BLaER1 treated with 17β-estradiol and CSF1 and Interleukin-3, amounts not matched to agents 10 nM and 100 nM (cell line): ENCODE measurements at regions not wholly inside any gene's neighbourhood (a gene's known extent, or its start where the extent isn't known, plus 50 kb on each side); places are given as distances from the start of the nearest gene placed in this dataset.

Source experiments
- H3K27ac ChIP-seq, 11 experiments: shearing (Covaris generic); formaldehyde crosslinking; 2 replicates each; pipeline ENCODE4 v1.8.1; 2022
- H3K27me3 ChIP-seq, 11 experiments: shearing (Covaris generic); formaldehyde crosslinking; 2 replicates each; pipeline ENCODE4 v1.8.1; 2022
- H3K36me3 ChIP-seq, 11 experiments: shearing (Covaris generic); formaldehyde crosslinking; 2 replicates each; pipeline ENCODE4 v1.8.1; 2022
- H3K4me1 ChIP-seq, 10 experiments: shearing (Covaris generic); formaldehyde crosslinking; 2 replicates each; pipeline ENCODE4 v1.8.1; 2022
- H3K4me2 ChIP-seq, 11 experiments: shearing (Covaris generic); formaldehyde crosslinking; 2 replicates each; pipeline ENCODE4 v1.8.1; 2022
- H3K4me3 ChIP-seq, 10 experiments: shearing (Covaris generic); formaldehyde crosslinking; 2 replicates each; pipeline ENCODE4 v1.8.1; 2022
- H3K9ac ChIP-seq, 11 experiments: shearing (Covaris generic); formaldehyde crosslinking; 2 replicates each; pipeline ENCODE4 v1.8.1; 2022
- H3K9me3 ChIP-seq, 11 experiments: shearing (Covaris generic); formaldehyde crosslinking; replicated peaks in 1 of 11; 2 replicates each; pipeline ENCODE4 v1.8.1; 2022
- H4K20me1 ChIP-seq, 11 experiments: shearing (Covaris generic); formaldehyde crosslinking; 2 replicates each; pipeline ENCODE4 v1.8.1; 2022
- Cebpa-rat ChIP-seq, 11 experiments: shearing (Covaris generic); IDR thresholded peaks; 2 replicates each; pipeline ENCODE4 v1.8.1; 2022

DNA sequence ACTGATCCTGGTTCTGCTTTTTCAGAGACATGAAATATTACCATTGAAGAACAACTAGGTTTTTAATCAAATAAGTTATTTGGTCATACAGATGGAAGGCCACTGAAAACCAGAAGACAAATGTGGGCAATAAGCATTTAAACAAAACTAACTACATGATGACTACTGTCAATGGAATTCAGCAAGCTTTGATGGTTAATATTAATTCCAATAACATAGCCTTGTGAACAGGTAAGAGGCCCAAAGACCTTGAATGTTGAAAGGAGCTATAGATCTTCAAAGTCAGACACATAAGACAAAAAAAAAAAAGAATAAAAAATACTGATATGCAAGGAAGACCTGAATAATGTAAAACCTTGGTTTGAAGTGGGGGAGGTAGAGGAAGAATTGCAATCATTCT, 1955.6 kb upstream of the CELF4 start:
- no peak for TF ChIP-seq Cebpa-rat (IDR thresholded peaks at IDR 0.05)
- H4K20me1 ChIP-seq: no peaks in the 10 kb centered on the region

GRCh38 chr18:39519741-39520140, 1954.1 kb upstream of the CELF4 start:
- H3K9me3 ChIP-seq: no peaks in the 10 kb centered on the region
- no peaks in the 10 kb centered on the region for H3K36me3 ChIP-seq

More for the DNA sequence above, 1955.6 kb upstream of the CELF4 start:
- Histone ChIP-seq H3K9me3 (no peaks in the 10 kb centered on the region), H3K27ac (no peak overlapping the region), H3K4me2 (no peak overlapping the region), H3K4me3 (no peak overlapping the region), H3K9ac (no peak overlapping the region), H3K4me1 (no peaks in the 10 kb centered on the region), H3K27me3 (no peaks in the 10 kb centered on the region), H3K36me3 (no peaks in the 10 kb centered on the region)

GRCh38 chr18:39515299-39515698, 1949.7 kb upstream of the CELF4 start:
- no peak overlapping the region for H3K4me2 ChIP-seq
- H3K27me3 ChIP-seq: no peaks in the 10 kb centered on the region
- TF ChIP-seq Cebpa-rat (IDR thresholded peaks at IDR 0.05): no peak
- H3K27ac ChIP-seq: no peak overlapping the region
- H4K20me1 ChIP-seq: no peaks in the 10 kb centered on the region
- H3K4me3 ChIP-seq: no peak overlapping the region
- H3K4me1 ChIP-seq: no peaks in the 10 kb centered on the region
- H3K36me3 ChIP-seq: no peaks in the 10 kb centered on the region
- H3K9me3 ChIP-seq: no peaks in the 10 kb centered on the region; a peak in 1 of 22 replicates
- no peak overlapping the region for H3K9ac ChIP-seq

More at GRCh38 chr18:39519741-39520140, 1954.1 kb upstream of the CELF4 start:
- no peak overlapping the region for H3K4me2 ChIP-seq
- TF ChIP-seq Cebpa-rat (IDR thresholded peaks at IDR 0.05): no peak
- no peaks in the 10 kb centered on the region for H3K4me1 ChIP-seq
- H4K20me1 ChIP-seq: no peaks in the 10 kb centered on the region
- no peak overlapping the region for H3K9ac ChIP-seq
- no peak overlapping the region for H3K4me3 ChIP-seq
- H3K27me3 ChIP-seq: no peaks in the 10 kb centered on the region
- no peak overlapping the region for H3K27ac ChIP-seq

GRCh38 chr18:39513186-39513585, 1947.6 kb upstream of the CELF4 start:
- no peaks in the 10 kb centered on the region for H3K36me3 ChIP-seq
- no peaks in the 10 kb centered on the region; a peak in 1 of 22 replicates for H3K9me3 ChIP-seq
- no peak for TF ChIP-seq Cebpa-rat (IDR thresholded peaks at IDR 0.05)
- no peaks in the 10 kb centered on the region for H3K4me1 ChIP-seq
- H3K9ac ChIP-seq: no peak overlapping the region
- H3K4me3 ChIP-seq: no peak overlapping the region
- no peaks in the 10 kb centered on the region for H4K20me1 ChIP-seq
- no peaks in the 10 kb centered on the region for H3K27me3 ChIP-seq
- no peak overlapping the region for H3K27ac ChIP-seq
- H3K4me2 ChIP-seq: no peak overlapping the region

DNA sequence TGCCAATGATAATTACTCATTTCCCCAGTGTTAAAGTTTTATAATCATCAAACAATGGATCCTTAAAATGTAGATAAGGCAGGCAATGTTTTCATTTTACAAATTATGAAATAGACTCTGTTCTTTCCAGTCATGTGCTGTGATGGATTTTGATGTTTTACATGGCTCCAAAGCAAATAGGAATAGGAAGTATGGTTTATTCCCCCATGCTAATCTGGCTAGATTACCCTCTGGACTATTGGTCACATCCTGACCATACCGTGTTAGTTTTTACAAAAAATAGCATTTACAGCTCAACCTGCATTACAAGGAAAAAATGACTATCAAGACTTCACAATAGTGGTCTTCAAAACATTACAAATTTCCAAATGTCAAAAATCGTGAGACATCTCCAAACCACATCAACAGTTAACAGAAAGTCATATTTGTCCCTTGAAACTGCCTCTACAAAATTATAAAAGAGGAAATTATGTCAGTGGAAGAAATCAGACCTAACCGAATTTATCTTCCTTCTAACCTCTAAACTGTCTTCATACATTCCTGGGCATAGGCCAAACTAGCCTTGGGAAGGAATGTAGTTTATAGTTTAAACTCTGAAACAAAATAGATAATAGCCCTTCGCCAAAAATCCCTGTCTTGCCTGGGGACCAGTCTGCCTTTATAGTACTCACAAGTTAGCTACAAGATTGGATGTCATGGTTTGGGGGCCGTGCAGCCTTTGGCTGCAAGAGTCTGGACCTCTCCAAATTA, 1941.2 kb upstream of the CELF4 start:
- H3K27me3 ChIP-seq: no peaks in the 10 kb centered on the region
- H3K9ac ChIP-seq: no peak overlapping the region
- no peak for TF ChIP-seq Cebpa-rat (IDR thresholded peaks at IDR 0.05)

GRCh38 chr18:39500306-39500705, 1934.7 kb upstream of the CELF4 start:
- H3K9ac ChIP-seq: no peak overlapping the region
- 0 out of 20 replicates have a peak, but pooled peaks cover 0 to 5% (median 0%) of the 10 kb centered on the region in 10 experiments for H3K4me1 ChIP-seq
- H3K4me3 ChIP-seq: no peak overlapping the region
- no peak for TF ChIP-seq Cebpa-rat (IDR thresholded peaks at IDR 0.05)
- no peak overlapping the region for H3K27ac ChIP-seq
- no peak overlapping the region for H3K4me2 ChIP-seq
- no peaks in the 10 kb centered on the region for H3K27me3 ChIP-seq
- H3K9me3 ChIP-seq: no peaks in the 10 kb centered on the region
- H4K20me1 ChIP-seq: no peaks in the 10 kb centered on the region
- H3K36me3 ChIP-seq: no peaks in the 10 kb centered on the region

More for the DNA sequence above, 1941.2 kb upstream of the CELF4 start:
- no peak overlapping the region for H3K4me2 ChIP-seq
- no peak overlapping the region for H3K4me3 ChIP-seq
- H3K9me3 ChIP-seq: no peaks in the 10 kb centered on the region; a peak in 1 of 22 replicates
- no peaks in the 10 kb centered on the region for H4K20me1 ChIP-seq
- H3K27ac ChIP-seq: no peak overlapping the region
- no peaks in the 10 kb centered on the region for H3K36me3 ChIP-seq
- H3K4me1 ChIP-seq: no peaks in the 10 kb centered on the region

- H3K4me3 ChIP-seq: no peak overlapping the region
- H3K4me2 ChIP-seq: no peak overlapping the region
- 0 out of 20 replicates have a peak, but pooled peaks cover 0 to 5% (median 0%) of the 10 kb centered on the region in 10 experiments for H3K4me1 ChIP-seq
- no peak overlapping the region for H3K9ac ChIP-seq
- no peaks in the 10 kb centered on the region for H3K36me3 ChIP-seq
- H4K20me1 ChIP-seq: no peaks in the 10 kb centered on the region
- TF ChIP-seq Cebpa-rat (IDR thresholded peaks at IDR 0.05): no peak
- no peaks in the 10 kb centered on the region for H3K9me3 ChIP-seq
- no peak overlapping the region for H3K27ac ChIP-seq
- H3K27me3 ChIP-seq: no peaks in the 10 kb centered on the region
These were observed 1932.2 kb upstream of the CELF4 start for GRCh38 chr18:39497821-39498220.

DNA sequence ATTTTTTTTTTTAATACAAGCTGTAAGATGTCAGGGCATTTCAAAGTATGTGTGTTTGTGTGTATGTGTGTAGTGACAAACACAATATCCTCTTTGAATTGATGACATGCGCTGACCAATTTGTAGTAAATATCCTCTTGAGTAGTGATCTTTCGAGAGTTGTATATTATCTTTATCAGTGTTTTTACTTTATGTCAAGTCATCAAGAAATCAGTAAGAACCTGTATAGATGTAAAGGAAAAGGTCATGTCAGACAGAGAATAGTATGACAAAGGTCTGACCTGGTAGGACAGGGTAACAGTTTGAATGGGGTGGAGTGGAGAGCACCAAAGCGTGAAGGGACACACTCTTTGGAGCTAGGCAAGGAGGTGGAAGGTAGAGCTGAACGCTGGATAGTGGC, 1931.4 kb upstream of the CELF4 start:
- H4K20me1 ChIP-seq: no peaks in the 10 kb centered on the region
- H3K36me3 ChIP-seq: no peaks in the 10 kb centered on the region
- H3K4me2 ChIP-seq: no peak overlapping the region
- no peak for TF ChIP-seq Cebpa-rat (IDR thresholded peaks at IDR 0.05)
- H3K9me3 ChIP-seq: no peaks in the 10 kb centered on the region
- H3K27me3 ChIP-seq: no peaks in the 10 kb centered on the region
- H3K9ac ChIP-seq: no peak overlapping the region
- no peak overlapping the region for H3K4me3 ChIP-seq
- H3K4me1 ChIP-seq: 0 out of 20 replicates have a peak, but pooled peaks cover 0 to 5% (median 0%) of the 10 kb centered on the region in 10 experiments
- no peak overlapping the region for H3K27ac ChIP-seq

DNA sequence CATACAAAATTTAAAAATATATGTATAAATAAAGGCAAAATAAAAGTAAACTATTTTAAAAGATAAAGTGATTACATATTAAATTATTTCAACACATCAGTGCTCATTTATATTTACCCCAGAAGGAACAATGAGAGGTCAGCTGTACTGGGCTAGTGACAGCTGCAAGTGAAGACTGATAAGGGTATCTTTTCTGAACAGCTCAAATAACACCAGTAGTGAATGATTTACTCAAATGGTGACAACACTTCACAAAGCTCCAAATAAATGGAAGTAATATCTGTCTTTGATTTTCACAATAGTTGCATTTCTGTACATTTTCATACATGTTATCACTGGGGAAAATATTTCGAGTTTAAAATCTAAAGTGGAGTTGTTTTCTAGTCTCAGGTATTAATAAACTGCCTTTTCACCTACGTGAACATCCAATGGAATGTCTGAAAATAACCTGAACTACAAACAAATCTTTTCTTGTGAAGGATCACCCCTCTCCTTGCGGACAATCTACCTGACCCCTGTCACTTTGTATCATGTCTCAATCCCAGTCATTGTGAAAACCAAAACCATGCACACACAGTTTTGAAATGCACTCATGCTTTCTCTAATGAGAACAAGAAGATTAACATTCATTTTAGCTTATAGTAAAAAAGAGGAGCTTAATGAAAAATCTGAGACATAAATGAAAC, 1928.8 kb upstream of the CELF4 start:
- Histone ChIP-seq H3K36me3 (no peaks in the 10 kb centered on the region), H3K4me3 (no peak overlapping the region), H3K9me3 (no peaks in the 10 kb centered on the region), H3K4me1 (no peaks in the 10 kb centered on the region), H3K27ac (no peak overlapping the region), H4K20me1 (no peaks in the 10 kb centered on the region), H3K9ac (no peak overlapping the region), H3K27me3 (no peaks in the 10 kb centered on the region), H3K4me2 (no peak overlapping the region)
- TF ChIP-seq Cebpa-rat (IDR thresholded peaks at IDR 0.05): no peak

DNA sequence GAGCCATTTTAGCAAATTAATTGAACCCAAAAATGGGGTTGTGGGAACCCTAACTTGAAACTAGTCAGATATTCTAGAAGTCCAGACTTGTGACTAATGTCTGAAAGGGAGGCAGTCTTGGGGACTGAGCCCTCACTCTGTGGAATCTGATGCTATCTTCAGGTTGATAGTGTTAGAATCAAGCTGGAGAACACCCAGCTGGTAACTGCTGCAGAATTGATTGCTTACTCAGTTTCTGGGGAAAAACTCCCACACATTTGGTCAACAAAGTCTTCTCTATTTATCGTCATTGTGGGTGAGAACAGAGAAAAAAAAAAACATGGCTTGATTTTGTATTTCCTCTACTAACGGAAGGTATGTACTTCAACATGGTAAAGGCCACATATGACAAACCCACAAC, 1925.8 kb upstream of the CELF4 start:
- no peak overlapping the region for H3K4me3 ChIP-seq
- no peak for TF ChIP-seq Cebpa-rat (IDR thresholded peaks at IDR 0.05)
- H3K27ac ChIP-seq: no peak overlapping the region
- H3K9ac ChIP-seq: no peak overlapping the region
- H3K4me2 ChIP-seq: no peak overlapping the region
- no peaks in the 10 kb centered on the region for H3K9me3 ChIP-seq
- no peaks in the 10 kb centered on the region for H3K4me1 ChIP-seq
- no peaks in the 10 kb centered on the region for H3K36me3 ChIP-seq
- no peaks in the 10 kb centered on the region for H3K27me3 ChIP-seq
- no peaks in the 10 kb centered on the region for H4K20me1 ChIP-seq
